A549 (cell line): ENCODE measurements at regions not wholly inside any gene's neighbourhood (a gene's known extent, or its start where the extent isn't known, plus 50 kb on each side); places are given as distances from the start of the nearest gene placed in this dataset.

Source experiments
- EP300 ChIP-seq, 2 experiments: fragments of >200 bp; sonication (Bioruptor Twin); formaldehyde crosslinking; IDR thresholded peaks; 2 replicates in 1 of 2; 3 replicates in 1 of 2; pipeline ENCODE4 v1.6.1; 2016 to 2017
- HDAC2 ChIP-seq: fragments of 200-600 bp; sonication (generic); IDR thresholded peaks from 2 replicates; pipeline ENCODE4 v1.6.1; 2016
- HEYL ChIP-seq: fragments of 250-450 bp; sonication (Bioruptor Pico); IDR thresholded peaks from 2 replicates; pipeline ENCODE4 v1.8.0; 2021; ENCODE audit warnings: mild to moderate bottlenecking, moderate library complexity
- HOXA7 ChIP-seq: fragments of 250-450 bp; sonication (Bioruptor Pico); IDR thresholded peaks from 2 replicates; pipeline ENCODE4 v1.5.0; 2020; ENCODE audit warnings: mild to moderate bottlenecking, moderate library complexity
- MAZ ChIP-seq: fragments of 150-350 bp; IDR thresholded peaks from 2 replicates; pipeline ENCODE4 v1.6.1; 2014; ENCODE audit warnings: antibody characterized with exemption, low read depth, low read length, borderline replicate concordance
- RFX5 ChIP-seq: fragments of 450-650 bp; IDR thresholded peaks from 2 replicates; pipeline ENCODE4 v1.7.1; 2014; ENCODE audit warnings: antibody characterized with exemption, mild to moderate bottlenecking, moderate library complexity
- TF ChIP-seq, protein P1 (sequence below): fragments of >200 bp; sonication (Bioruptor Twin); formaldehyde crosslinking; IDR thresholded peaks from 3 replicates; pipeline ENCODE4 v1.5.1; 2016
- TF ChIP-seq, protein P2 (sequence below): fragments of 200-600 bp; sonication (generic); IDR thresholded peaks from 2 replicates; pipeline ENCODE4 v1.6.1; 2016; ENCODE audit warnings: antibody characterized with exemption, mild to moderate bottlenecking, moderate library complexity
- TF ChIP-seq, protein P3 (sequence below): fragments of 250-450 bp; sonication (Bioruptor Pico); IDR thresholded peaks from 2 replicates; pipeline ENCODE4 v1.5.0; 2021; ENCODE audit warnings: mild to moderate bottlenecking, moderate library complexity, borderline replicate concordance

DNA sequence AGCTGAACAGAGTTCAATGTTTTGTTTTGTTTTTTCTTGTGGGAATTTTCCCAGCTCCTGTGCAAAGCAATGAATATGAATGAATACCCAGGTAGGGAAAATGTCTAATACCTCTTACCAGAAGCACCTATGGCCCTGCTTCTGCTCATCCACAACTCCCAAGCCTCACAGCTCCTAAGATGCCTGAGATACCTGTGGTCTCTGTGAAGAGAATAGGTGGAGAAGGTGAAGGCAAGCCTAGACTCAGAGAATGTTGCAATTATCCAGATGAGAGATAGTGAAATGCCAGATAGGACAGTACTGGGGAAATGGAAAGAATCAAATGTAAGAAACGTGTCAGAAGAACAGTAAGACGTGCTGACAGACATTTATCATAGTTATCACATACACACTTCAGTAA is 70.2 kb upstream of the NOCT start:
- TF ChIP-seq, protein P1, sequence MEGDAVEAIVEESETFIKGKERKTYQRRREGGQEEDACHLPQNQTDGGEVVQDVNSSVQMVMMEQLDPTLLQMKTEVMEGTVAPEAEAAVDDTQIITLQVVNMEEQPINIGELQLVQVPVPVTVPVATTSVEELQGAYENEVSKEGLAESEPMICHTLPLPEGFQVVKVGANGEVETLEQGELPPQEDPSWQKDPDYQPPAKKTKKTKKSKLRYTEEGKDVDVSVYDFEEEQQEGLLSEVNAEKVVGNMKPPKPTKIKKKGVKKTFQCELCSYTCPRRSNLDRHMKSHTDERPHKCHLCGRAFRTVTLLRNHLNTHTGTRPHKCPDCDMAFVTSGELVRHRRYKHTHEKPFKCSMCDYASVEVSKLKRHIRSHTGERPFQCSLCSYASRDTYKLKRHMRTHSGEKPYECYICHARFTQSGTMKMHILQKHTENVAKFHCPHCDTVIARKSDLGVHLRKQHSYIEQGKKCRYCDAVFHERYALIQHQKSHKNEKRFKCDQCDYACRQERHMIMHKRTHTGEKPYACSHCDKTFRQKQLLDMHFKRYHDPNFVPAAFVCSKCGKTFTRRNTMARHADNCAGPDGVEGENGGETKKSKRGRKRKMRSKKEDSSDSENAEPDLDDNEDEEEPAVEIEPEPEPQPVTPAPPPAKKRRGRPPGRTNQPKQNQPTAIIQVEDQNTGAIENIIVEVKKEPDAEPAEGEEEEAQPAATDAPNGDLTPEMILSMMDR, result no peak
- TF ChIP-seq HOXA7 (CRISPR knock-in tag), result no peak
- TF ChIP-seq RFX5, result no peak
- TF ChIP-seq HEYL (CRISPR knock-in tag), result no peak
- TF ChIP-seq EP300 (IDR thresholded peaks at IDR 0.05), result no peak
- TF ChIP-seq MAZ, result no peak
- TF ChIP-seq, protein P2, sequence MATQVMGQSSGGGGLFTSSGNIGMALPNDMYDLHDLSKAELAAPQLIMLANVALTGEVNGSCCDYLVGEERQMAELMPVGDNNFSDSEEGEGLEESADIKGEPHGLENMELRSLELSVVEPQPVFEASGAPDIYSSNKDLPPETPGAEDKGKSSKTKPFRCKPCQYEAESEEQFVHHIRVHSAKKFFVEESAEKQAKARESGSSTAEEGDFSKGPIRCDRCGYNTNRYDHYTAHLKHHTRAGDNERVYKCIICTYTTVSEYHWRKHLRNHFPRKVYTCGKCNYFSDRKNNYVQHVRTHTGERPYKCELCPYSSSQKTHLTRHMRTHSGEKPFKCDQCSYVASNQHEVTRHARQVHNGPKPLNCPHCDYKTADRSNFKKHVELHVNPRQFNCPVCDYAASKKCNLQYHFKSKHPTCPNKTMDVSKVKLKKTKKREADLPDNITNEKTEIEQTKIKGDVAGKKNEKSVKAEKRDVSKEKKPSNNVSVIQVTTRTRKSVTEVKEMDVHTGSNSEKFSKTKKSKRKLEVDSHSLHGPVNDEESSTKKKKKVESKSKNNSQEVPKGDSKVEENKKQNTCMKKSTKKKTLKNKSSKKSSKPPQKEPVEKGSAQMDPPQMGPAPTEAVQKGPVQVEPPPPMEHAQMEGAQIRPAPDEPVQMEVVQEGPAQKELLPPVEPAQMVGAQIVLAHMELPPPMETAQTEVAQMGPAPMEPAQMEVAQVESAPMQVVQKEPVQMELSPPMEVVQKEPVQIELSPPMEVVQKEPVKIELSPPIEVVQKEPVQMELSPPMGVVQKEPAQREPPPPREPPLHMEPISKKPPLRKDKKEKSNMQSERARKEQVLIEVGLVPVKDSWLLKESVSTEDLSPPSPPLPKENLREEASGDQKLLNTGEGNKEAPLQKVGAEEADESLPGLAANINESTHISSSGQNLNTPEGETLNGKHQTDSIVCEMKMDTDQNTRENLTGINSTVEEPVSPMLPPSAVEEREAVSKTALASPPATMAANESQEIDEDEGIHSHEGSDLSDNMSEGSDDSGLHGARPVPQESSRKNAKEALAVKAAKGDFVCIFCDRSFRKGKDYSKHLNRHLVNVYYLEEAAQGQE, result no peak
- no peak for TF ChIP-seq HDAC2
- TF ChIP-seq, protein P3, sequence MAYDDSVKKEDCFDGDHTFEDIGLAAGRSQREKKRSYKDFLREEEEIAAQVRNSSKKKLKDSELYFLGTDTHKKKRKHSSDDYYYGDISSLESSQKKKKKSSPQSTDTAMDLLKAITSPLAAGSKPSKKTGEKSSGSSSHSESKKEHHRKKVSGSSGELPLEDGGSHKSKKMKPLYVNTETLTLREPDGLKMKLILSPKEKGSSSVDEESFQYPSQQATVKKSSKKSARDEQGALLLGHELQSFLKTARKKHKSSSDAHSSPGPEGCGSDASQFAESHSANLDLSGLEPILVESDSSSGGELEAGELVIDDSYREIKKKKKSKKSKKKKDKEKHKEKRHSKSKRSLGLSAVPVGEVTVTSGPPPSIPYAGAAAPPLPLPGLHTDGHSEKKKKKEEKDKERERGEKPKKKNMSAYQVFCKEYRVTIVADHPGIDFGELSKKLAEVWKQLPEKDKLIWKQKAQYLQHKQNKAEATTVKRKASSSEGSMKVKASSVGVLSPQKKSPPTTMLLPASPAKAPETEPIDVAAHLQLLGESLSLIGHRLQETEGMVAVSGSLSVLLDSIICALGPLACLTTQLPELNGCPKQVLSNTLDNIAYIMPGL, result no peak
